ENCODE measurements at regions not wholly inside any gene's neighbourhood (a gene's known extent, or its start where the extent isn't known, plus 50 kb on each side); places are given as distances from the start of the nearest gene placed in this dataset.

- no peak for TF ChIP-seq CTCF (conservative IDR thresholded peaks at IDR 0.05; ENCODE audit: low read depth, low read length)
- no peak for TF ChIP-seq EZH2 (IDR thresholded peaks at IDR 0.05; ENCODE audit: borderline replicate concordance, low read depth, low read length, poor library complexity, severe bottlenecking)
Measured at GRCh38 chr7:13742126-13742525, 247.3 kb downstream of the ETV1 start.
